ENCODE measurements at regions not wholly inside any gene's neighbourhood (a gene's known extent, or its start where the extent isn't known, plus 50 kb on each side); places are given as distances from the start of the nearest gene placed in this dataset.

DNA sequence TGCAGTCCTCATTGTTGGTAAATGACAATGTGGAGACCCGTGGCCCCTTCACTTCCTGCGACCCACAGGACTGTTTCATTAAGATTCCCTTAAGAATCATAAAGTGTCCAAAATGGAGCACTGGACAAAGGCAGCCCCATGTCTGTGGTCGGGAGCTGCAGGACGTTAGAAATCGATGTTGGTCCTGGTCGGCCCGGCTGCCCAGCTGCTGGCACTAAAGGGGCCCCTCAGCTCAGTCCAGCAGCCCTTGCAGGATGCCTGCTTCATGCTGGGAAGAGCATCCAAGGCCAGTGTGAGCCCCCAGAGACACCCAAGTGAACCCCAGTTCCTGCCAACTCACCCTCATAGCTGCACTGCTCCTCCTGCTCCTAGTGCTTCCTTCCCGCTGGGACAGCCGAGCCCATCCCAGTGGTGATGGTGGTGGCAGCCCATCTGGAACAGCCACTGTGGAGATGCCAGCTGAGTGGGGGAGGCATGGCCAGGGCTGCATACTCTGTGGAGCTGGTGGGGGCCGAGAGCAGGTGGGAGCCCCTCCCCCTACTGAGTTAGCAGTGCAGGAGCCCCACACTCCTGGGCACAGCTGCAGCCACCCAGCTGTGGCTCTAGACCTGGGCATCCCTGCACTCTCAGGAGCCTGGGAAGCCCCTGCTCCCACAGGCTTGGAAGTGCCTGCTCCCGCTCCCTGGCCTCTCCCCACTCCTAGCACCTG is 168.0 kb upstream of the IRX2 start:
- 74 to 87% methylated on average over 9 to 10 of the region's 11 CpGs for WGBS, 2 experiments (ENCODE audit: insufficient coverage in 2 of 2)
- H3K36me3 ChIP-seq (ENCODE audit: control insufficient read depth, insufficient read depth, low read length), result no peaks in the 10 kb centered on the region
- no peak overlapping the region for H3K4me3 ChIP-seq (ENCODE audit: extremely low read depth, insufficient read depth, low read length, poor library complexity, severe bottlenecking)
- H3K4me1 ChIP-seq (ENCODE audit: control insufficient read depth, insufficient read depth, low read length, poor library complexity, severe bottlenecking), result no peaks in the 10 kb centered on the region
- no peak overlapping the region for H3K27ac ChIP-seq (ENCODE audit: low read depth, low read length, severe bottlenecking)
- H3K9me3 ChIP-seq (ENCODE audit: control insufficient read depth, low read length), result peaks cover 21% of the 10 kb centered on the region

DNA sequence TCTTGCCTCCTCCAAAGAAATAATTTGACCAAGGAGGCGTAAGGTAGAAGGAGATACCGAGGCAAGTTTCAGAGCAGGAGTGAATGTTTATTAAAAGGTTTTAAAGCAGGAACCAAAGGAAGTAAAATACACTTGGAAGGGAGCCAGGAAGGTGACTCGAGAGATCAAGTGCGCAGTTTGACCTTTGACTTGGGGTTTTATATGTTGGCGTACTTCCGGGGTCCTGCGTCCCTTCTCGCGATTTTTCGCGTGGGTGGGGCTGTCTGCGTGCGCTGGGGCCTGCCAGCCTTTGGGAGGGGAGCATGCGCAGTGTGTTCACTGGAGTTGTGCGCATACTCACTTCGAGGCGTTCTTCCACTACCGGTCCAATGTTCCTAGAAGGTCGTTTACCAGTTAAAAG is 166.0 kb upstream of the IRX2 start:
- Histone ChIP-seq H3K36me3 (ENCODE audit: control insufficient read depth, insufficient read depth, low read length) (no peaks in the 10 kb centered on the region), H3K9me3 (ENCODE audit: control insufficient read depth, low read length) (peaks cover 16% of the 10 kb centered on the region), H3K27ac (ENCODE audit: low read depth, low read length, severe bottlenecking) (no peak overlapping the region), H3K4me1 (ENCODE audit: control insufficient read depth, insufficient read depth, low read length, poor library complexity, severe bottlenecking) (no peaks in the 10 kb centered on the region), H3K4me3 (ENCODE audit: extremely low read depth, insufficient read depth, low read length, poor library complexity, severe bottlenecking) (no peak overlapping the region)
- 95 to 97% methylated on average over 14 to 19 of the region's 19 CpGs for WGBS, 2 experiments (ENCODE audit: insufficient coverage in 2 of 2)

DNA sequence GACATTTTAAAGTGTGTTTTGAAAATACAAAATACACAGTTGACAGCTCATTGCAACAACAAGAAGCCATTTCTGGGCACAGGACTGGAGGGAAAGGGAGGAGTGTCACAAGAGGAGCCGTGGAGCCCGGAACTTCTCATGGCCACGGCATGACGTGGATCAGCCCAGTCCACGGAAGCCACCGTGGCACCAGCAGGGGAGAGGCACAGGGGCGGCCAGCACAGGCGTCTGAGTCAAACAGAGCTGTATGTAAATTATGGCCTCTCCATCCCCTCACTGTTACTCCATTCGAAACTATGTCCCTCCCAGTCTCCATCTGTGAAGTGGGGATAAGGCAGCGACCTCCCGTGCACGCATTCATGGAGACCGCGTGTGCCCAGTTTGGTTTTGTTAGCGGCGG is 165.6 kb upstream of the IRX2 start:
- peaks cover 16% of the 10 kb centered on the region for H3K9me3 ChIP-seq (ENCODE audit: control insufficient read depth, low read length)
- H3K4me1 ChIP-seq (ENCODE audit: control insufficient read depth, insufficient read depth, low read length, poor library complexity, severe bottlenecking), result no peaks in the 10 kb centered on the region
- no peak overlapping the region for H3K4me3 ChIP-seq (ENCODE audit: extremely low read depth, insufficient read depth, low read length, poor library complexity, severe bottlenecking)
- no peak overlapping the region for H3K27ac ChIP-seq (ENCODE audit: low read depth, low read length, severe bottlenecking)
- H3K36me3 ChIP-seq (ENCODE audit: control insufficient read depth, insufficient read depth, low read length), result no peaks in the 10 kb centered on the region
- 92 to 95% methylated on average over 4 to 16 of the region's 16 CpGs for WGBS, 2 experiments (ENCODE audit: insufficient coverage in 2 of 2)

DNA sequence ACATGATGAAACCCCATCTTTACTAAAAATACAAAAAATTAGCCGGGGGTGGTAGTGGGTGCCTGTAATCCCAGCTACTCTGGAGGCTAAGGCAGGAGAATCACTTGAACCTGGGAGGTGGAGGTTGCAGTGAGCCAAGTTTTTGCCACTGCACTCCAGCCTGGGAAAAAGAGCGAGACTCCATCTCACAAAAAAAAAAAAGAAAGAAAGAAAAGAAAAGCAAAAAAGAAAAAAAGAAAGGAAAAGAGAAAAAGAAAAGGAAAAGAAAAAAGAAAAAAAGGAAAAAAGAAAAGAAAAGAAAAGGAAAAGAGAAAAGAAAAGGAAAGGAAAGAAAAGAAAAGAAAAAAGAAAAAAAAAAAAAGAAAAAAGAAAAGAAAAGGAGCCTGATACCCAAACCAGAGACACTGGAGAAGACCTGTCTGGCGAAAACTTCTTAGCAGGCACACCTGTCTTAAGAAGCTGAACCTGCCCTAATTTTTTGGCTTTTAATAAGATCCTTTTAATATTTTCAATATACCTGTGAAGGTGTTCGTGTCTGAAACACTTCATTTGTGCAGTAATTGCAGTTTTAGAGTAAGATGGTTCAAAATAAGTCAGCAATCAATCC is 164.7 kb upstream of the IRX2 start:
- 80 to 100% methylated on average over 1 of the region's 4 CpGs for WGBS, 2 experiments (ENCODE audit: insufficient coverage in 2 of 2)
- no peak overlapping the region for H3K27ac ChIP-seq (ENCODE audit: low read depth, low read length, severe bottlenecking)
- H3K4me1 ChIP-seq (ENCODE audit: control insufficient read depth, insufficient read depth, low read length, poor library complexity, severe bottlenecking), result no peaks in the 10 kb centered on the region
- peaks cover 8% of the 10 kb centered on the region for H3K9me3 ChIP-seq (ENCODE audit: control insufficient read depth, low read length)
- H3K36me3 ChIP-seq (ENCODE audit: control insufficient read depth, insufficient read depth, low read length), result no peaks in the 10 kb centered on the region
- H3K4me3 ChIP-seq (ENCODE audit: extremely low read depth, insufficient read depth, low read length, poor library complexity, severe bottlenecking), result no peak overlapping the region

DNA sequence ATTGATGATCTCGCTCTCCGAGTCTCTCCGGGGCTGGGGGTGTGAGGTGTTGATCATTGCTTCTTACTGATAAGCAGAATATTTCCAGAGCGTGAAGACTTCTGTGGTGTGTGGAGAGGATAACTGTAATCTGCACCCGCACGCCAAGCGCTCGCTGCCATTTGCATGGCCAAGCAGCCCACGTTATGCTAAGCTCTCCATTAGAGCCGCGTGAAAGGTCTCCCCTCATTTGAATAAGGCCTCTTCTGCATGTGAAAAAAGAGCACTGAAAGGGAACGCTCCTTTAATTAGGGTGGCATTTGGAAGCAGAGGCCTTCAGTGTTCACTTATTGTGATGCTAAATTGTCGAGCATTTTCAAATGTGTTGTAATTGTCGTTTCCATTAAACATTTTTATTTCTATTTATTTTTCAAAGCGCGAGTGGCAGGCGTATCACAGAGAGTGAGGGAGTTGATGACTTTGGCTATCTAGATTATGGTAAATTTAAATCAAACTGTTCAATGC is 163.6 kb upstream of the IRX2 start:
- H3K4me1 ChIP-seq (ENCODE audit: control insufficient read depth, insufficient read depth, low read length, poor library complexity, severe bottlenecking), result no peaks in the 10 kb centered on the region
- H3K27ac ChIP-seq (ENCODE audit: low read depth, low read length, severe bottlenecking), result no peak overlapping the region
- H3K9me3 ChIP-seq (ENCODE audit: control insufficient read depth, low read length), result no peaks in the 10 kb centered on the region
- 19% methylated on average over 12 of the region's 17 CpGs; no CpG with 5 or more reads in 1 of the 2 experiments for WGBS, 2 experiments (ENCODE audit: insufficient coverage in 2 of 2)
- H3K4me3 ChIP-seq (ENCODE audit: extremely low read depth, insufficient read depth, low read length, poor library complexity, severe bottlenecking), result no peak overlapping the region
- H3K36me3 ChIP-seq (ENCODE audit: control insufficient read depth, insufficient read depth, low read length), result no peaks in the 10 kb centered on the region

DNA sequence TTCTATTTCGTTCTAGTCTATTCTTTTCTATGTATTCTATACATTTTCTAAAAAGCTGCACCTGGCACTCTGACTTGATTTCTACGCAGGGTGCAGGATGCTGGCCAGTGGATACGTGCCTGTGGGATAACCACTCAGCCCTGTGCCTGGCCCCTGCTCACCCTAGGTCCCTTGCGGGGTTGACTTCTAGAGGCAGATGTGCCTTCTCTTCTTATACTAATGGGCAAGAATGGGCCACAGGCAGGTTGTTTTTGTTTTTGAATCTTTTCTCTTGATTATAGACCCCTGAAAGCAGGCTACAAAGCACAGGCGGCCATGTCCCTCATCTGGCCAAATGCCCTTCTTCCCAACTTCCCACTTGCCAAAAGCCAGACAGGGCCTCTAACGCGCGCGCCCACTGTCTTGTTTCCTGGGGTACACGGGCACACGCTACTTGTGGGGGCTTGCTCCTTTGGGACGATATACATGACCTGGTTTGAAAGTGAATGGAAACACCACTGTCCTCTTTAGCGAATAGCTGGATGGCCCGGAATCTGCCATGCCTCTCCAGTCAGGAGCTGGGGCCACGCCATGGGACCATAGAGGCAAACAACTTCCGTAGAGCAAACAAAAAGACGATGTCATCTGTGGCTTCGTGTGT is 162.7 kb upstream of the IRX2 start:
- H3K4me3 ChIP-seq (ENCODE audit: extremely low read depth, insufficient read depth, low read length, poor library complexity, severe bottlenecking), result no peak overlapping the region
- no peaks in the 10 kb centered on the region for H3K4me1 ChIP-seq (ENCODE audit: control insufficient read depth, insufficient read depth, low read length, poor library complexity, severe bottlenecking)
- 91 to 93% methylated on average over 12 to 14 of the region's 18 CpGs for WGBS, 2 experiments (ENCODE audit: insufficient coverage in 2 of 2)
- H3K27ac ChIP-seq (ENCODE audit: low read depth, low read length, severe bottlenecking), result no peak overlapping the region
- no peaks in the 10 kb centered on the region for H3K36me3 ChIP-seq (ENCODE audit: control insufficient read depth, insufficient read depth, low read length)
- no peaks in the 10 kb centered on the region for H3K9me3 ChIP-seq (ENCODE audit: control insufficient read depth, low read length)

DNA sequence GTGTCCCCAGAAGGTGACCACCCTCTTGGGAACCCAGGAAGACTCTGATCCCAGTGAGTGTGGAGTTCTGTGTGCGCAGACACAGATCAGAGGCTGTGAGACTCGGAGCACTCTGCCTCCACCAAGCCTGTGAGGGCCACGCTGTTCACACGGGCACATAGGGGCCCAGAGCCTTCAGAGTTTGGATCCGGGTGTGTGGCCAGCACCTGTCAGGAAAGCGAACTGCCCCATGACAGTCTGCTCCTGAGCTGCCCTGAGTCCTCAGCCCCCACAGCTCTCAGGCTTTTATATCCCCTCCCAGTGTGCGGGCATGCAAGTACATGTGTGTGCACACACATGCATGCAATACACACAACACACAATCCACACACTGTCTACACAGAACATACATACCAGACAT is 161.8 kb upstream of the IRX2 start:
- Histone ChIP-seq H3K27ac (ENCODE audit: low read depth, low read length, severe bottlenecking) (no peak overlapping the region), H3K4me3 (ENCODE audit: extremely low read depth, insufficient read depth, low read length, poor library complexity, severe bottlenecking) (no peak overlapping the region), H3K4me1 (ENCODE audit: control insufficient read depth, insufficient read depth, low read length, poor library complexity, severe bottlenecking) (no peaks in the 10 kb centered on the region), H3K9me3 (ENCODE audit: control insufficient read depth, low read length) (no peaks in the 10 kb centered on the region), H3K36me3 (ENCODE audit: control insufficient read depth, insufficient read depth, low read length) (no peaks in the 10 kb centered on the region)
- 79 to 94% methylated on average over 4 to 7 of the region's 7 CpGs for WGBS, 2 experiments (ENCODE audit: insufficient coverage in 2 of 2)

DNA sequence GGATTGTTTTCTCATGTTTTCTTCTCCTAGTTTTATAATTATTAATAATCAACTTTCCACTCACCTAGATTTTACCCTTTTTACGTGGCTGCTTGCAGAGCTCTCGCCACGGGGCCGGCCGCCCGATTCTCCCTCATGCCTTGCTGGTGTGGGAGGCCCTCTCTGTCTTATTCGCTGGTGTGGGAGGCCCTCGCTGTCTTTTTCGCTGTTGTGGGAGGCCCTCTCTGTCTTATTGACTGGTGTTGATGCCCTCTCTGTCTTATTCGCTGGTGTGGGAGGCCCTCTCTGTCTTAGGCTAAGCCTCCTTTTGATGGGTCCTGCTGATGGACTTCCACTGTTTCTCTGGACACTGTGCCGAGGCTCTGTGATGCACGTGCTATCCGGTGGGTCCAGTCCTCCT is 161.3 kb upstream of the IRX2 start:
- Histone ChIP-seq H3K36me3 (ENCODE audit: control insufficient read depth, insufficient read depth, low read length) (no peaks in the 10 kb centered on the region), H3K4me3 (ENCODE audit: extremely low read depth, insufficient read depth, low read length, poor library complexity, severe bottlenecking) (no peak overlapping the region), H3K27ac (ENCODE audit: low read depth, low read length, severe bottlenecking) (no peak overlapping the region), H3K4me1 (ENCODE audit: control insufficient read depth, insufficient read depth, low read length, poor library complexity, severe bottlenecking) (no peaks in the 10 kb centered on the region), H3K9me3 (ENCODE audit: control insufficient read depth, low read length) (no peaks in the 10 kb centered on the region)
- WGBS, 2 experiments (ENCODE audit: insufficient coverage in 2 of 2), result 87 to 91% methylated on average over 10 to 12 of the region's 13 CpGs

DNA sequence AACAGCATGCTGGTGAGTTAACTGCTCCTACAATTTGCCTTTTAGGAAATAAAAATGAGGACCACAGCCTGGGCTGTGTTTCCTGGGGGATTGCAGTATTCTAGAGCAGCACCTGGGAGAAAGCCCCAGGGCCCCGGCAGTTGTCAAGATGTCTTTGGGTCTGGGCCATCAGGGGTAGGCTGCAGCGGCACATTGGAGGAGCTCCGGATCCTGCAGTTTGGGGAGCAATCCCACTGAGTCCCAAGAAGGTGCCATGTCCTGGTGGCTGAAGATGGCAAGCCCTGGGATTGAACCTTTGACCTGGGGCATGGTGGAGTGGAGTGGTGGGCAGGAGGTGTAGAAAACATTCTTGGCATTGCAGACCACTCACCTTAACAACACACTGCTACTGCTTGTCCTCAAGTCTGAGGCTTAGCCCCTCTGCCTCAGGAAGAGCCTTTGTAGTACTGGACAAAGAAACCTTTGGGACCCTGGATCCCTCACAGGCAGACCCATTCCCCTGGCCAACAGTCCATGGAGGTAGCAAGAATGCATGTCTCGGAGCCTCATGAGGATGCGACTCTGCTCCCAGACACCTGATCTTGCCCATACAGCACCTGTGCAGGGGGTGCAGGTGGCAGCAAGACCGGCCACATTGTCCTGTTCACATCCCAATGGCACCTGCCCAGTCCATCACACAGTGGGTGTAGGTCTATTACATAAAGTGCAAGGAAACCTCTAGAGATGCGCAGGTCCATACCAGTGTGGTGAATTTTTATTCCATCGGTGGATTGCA is 159.1 kb upstream of the IRX2 start:
- WGBS, 2 experiments (ENCODE audit: insufficient coverage in 2 of 2), result 84 to 85% methylated on average over 3 to 5 of the region's 8 CpGs
- Histone ChIP-seq H3K9me3 (ENCODE audit: control insufficient read depth, low read length) (no peaks in the 10 kb centered on the region), H3K4me3 (ENCODE audit: extremely low read depth, insufficient read depth, low read length, poor library complexity, severe bottlenecking) (no peak overlapping the region), H3K4me1 (ENCODE audit: control insufficient read depth, insufficient read depth, low read length, poor library complexity, severe bottlenecking) (no peaks in the 10 kb centered on the region), H3K27ac (ENCODE audit: low read depth, low read length, severe bottlenecking) (no peak overlapping the region), H3K36me3 (ENCODE audit: control insufficient read depth, insufficient read depth, low read length) (no peaks in the 10 kb centered on the region)

DNA sequence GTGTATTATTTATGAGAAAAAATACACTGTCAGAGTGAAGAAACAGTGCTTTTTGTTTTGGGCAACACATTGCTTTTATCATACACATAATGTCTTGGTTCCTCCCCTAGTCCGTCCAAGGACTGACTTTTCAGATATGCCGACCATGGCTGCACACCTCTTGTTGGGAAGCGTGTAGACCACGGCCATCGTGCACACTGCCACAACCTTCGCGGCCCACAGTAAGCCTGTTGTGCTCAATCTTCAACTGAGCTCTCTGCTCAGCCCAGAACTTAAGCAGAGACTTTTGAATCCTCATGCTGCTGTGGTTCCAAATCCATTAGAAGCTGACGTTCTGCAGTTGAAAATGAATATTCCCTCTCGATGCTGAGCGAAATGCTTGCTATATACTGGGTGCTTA is 157.6 kb upstream of the IRX2 start:
- no peaks in the 10 kb centered on the region for H3K4me1 ChIP-seq (ENCODE audit: control insufficient read depth, insufficient read depth, low read length, poor library complexity, severe bottlenecking)
- 89% methylated on average over 10 of the region's 10 CpGs for WGBS, 2 experiments (ENCODE audit: insufficient coverage in 2 of 2)
- no peak overlapping the region for H3K4me3 ChIP-seq (ENCODE audit: extremely low read depth, insufficient read depth, low read length, poor library complexity, severe bottlenecking)
- H3K36me3 ChIP-seq (ENCODE audit: control insufficient read depth, insufficient read depth, low read length), result no peaks in the 10 kb centered on the region
- H3K9me3 ChIP-seq (ENCODE audit: control insufficient read depth, low read length), result no peaks in the 10 kb centered on the region
- H3K27ac ChIP-seq (ENCODE audit: low read depth, low read length, severe bottlenecking), result no peak overlapping the region

All from mesodermal cell (in vitro differentiated cells).